RPMI7951 (cell line): ENCODE measurements at regions not wholly inside any gene's neighbourhood (a gene's known extent, or its start where the extent isn't known, plus 50 kb on each side); places are given as distances from the start of the nearest gene placed in this dataset.
"Not testable (repeated sequence)": the region's sequence is repeated elsewhere in the genome, so short reads cannot be mapped to it uniquely, and the experiment has no call there.

Experiments
- DNase-seq: peaks from one replicate; pipeline ENCODE4 v3.0.0-alpha.2; 2012; ENCODE audit warnings: low read depth

- DNase-seq: no peak
Measured at GRCh38 chr20:1825938-1826445, 69.2 kb upstream of the SIRPA start.

DNA sequence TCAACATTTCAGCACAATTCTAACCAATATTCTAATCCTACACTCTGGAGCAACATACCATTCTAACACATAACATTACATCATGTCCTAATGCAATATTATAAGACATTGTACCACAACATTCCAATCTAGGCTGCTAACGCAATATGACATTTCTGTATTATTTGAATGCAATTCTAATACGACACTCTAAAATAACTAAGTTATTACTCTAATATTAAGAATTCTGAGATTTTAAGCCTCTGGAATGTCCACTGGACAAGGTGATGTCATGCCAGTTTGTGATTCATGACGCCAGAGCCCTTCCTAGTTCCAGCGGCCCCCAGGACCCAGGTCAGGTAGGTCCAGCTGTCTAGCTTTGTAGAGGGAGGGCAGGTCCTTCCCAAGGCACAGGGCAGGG, 69.7 kb upstream of the SIRPA start:
- DNase-seq: no peak

DNA sequence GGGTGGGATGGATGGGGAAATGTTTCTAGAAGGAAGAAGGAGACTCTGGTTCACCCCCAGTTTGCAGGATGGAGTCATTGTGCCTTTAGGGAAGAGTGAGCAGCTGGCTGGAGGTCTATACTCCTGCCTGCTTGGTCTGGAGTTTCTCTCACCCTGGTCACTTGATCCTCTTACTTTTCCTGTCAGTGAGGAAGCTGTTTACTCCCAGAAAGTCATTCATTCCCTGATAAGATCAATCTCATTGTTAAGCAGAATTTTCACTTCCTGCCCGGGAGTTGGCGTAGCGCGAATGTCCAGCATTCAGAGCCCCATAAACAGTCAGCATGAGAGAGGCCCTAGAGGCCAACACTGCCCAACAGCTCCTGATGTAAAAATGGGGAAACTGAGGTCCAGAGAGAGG, 70.4 kb upstream of the SIRPA start:
- DNase-seq: no peak

DNA sequence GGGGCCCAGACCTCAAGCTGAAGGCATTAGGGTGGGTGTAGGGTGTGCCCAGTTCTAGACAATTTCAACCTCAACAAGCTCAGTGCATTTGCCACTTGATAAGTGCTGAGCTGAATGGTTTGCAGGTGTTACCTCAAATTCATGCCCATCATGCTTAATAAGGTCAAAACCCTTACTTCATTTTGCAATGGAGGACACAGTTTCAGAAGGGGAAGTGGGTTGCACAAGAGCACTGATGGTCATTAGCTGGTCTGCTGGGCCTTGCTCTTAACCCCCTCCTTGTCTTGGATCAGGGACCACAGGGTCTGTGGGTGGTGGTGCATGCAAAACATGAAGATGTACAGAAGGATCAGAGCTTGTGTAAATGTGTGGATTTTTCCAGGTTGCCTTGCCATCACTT, 71.0 kb upstream of the SIRPA start:
- no peak for DNase-seq

DNA sequence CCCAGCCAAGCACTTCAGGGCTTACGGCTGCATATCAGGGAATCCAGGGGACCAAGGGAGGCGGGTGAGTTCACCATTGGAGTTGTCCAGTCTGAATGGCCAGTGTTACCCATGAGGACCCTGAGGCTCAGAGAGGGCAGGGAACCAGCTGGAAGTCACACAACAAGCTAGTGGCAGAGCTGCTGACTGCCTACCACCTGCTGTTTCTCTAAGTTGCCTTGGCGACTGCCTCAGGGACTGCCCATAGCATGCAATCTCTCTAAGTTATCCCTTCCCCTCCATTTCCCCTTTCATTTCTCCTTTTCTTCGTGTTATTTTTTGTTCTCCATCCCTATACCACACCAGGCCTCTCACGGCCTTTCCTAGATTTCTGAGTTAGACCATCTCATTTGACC, 71.8 kb upstream of the SIRPA start:
- no peak for DNase-seq

- no peak for DNase-seq
Measured at GRCh38 chr20:1822564-1823449, 72.4 kb upstream of the SIRPA start.

DNA sequence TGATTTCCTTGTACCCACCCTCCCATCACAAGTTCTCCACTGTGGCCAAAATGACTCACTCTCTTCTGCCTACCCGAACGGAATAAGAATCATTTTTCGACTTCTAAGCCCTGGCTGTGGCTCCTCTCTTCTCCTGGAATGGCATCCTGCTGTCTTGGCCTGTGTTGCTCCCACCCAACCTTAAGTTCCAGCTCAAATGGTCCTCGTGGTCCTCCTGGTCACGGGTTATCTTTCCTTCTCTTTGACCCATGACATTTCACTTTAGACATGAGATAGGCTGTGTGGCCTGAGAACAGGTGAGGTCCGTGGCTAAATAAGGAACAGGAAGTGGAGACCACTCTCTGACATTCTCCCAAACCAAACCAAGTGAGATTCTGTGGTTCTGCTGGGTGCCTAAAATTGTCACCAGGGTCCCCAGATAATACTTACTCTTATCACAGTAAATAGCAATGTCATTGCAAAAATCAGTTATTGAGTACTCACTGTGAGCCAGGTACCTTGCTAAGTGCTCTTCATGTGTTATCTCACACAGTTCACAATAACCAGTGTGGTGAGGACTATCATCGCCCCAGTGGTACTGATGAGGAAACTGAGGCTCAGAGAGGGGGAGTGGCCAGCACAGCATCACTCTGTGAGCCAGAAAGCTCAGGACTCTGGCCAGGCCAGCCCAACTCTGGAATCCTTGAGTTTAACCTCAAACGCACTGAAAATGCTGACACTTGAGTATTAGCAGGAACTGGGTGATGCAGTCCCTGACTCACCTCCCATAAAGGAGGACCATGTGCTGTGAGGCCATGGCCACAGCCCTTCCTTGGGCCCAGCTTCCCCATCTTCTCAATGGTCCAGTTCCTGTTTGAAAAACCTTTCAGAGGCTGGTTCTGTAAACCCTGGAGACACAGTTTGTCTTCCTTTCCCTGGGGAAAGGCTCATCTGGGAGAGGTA, 74.8 kb upstream of the SIRPA start:
- peak; percentile 70 for DNase-seq

DNA sequence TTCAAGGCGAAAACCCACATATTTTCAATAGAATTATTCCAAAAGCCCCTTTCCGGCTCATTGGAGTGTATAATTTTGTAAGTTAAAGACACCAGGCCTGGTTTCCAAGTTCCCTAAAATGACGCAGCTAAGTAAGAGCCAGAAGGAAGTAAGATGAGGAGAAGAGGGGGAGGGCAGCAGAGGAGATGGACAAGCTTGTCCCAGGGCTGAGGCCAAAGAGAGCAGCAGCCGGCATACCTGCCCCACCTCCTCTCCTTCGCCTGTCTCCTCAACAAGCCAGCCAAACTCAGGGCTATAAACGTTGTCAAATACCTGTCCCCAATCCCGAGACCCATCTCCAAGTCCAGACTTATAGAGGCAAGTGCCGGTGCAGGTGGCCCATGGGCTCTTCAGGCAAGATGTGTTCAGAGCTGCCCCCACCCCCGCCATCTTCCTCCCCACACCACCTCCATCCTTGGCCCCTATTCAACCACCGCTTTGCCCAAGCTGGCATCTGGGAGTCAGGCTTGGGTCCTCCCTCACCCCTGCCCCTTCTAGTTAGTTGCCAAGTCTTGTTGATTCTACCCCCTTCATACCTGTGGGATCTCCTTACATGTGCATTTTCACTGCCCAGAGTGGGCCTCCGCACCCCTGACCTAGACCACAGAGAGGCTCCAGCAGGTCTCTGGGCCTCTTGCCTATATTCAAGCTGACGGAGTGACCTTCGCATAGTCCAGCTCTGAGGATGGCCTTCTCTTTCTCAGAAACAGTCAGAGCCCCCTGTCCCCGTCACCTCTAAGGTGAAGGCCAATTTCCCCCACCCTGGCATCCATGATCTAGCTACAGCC, 75.7 kb upstream of the SIRPA start:
- DNase-seq: no peak

GRCh38 chr20:1818895-1819294, 76.3 kb upstream of the SIRPA start:
- no peak for DNase-seq

DNA sequence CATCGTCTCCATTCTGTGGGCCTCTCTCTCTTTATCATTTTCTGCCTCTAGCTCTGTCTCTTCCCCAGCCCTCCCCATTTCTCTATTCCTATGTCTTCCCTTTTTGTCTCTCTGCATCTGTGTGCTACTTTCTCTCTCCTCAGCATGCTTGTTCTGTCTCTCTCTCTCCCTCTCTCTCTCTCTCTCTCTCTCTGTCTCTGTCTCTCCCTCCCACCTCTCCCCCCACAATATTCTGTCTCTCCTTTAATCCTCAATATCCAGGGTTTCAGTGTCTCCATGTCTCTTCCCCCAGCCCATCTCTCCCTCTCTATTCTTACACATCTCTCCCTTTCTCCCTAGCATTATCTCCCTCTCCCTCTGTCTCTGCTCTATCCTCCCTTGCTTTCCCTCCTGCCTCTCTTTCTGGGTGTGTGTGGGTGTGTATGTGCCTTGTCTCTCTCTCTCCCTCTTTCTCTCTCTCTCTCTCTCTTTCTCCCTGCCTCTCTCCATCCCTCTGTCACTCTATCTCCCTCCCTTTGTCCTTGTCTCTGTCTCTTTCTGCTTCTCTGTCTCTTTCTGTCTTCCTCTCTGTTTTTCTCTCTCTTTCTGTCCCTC, 76.9 kb upstream of the SIRPA start:
- DNase-seq: no peak

DNA sequence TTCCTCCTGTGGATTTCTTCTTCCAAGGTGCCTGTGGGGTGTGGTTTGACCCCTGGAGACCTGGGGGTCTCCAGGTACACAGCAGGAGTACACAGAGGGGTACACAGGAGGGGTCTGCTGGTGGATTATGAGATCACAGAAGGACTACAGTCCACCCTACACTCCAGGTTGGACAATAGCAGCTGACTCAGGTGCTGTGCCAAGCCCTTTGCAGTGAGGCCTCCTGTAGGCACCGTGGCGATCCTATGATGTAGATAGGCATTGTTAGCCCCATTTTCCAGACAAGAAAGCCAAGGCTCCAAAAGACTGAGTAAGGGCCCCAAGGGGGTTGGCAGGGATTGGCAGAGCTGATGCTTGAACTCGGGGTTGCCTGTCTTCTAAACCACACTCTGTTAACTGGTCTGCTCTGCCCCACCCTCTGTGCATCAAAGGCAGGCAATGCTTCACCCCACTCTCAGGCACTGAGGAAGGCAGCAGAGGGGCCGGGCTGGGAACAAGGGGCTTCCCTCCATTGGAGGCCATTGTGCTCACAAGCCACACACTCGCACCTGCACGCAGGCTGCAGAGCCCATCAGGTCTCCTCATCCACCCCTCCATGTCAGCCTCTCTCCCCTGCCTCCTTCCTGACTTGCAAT, 77.5 kb upstream of the SIRPA start:
- no peak for DNase-seq

DNA sequence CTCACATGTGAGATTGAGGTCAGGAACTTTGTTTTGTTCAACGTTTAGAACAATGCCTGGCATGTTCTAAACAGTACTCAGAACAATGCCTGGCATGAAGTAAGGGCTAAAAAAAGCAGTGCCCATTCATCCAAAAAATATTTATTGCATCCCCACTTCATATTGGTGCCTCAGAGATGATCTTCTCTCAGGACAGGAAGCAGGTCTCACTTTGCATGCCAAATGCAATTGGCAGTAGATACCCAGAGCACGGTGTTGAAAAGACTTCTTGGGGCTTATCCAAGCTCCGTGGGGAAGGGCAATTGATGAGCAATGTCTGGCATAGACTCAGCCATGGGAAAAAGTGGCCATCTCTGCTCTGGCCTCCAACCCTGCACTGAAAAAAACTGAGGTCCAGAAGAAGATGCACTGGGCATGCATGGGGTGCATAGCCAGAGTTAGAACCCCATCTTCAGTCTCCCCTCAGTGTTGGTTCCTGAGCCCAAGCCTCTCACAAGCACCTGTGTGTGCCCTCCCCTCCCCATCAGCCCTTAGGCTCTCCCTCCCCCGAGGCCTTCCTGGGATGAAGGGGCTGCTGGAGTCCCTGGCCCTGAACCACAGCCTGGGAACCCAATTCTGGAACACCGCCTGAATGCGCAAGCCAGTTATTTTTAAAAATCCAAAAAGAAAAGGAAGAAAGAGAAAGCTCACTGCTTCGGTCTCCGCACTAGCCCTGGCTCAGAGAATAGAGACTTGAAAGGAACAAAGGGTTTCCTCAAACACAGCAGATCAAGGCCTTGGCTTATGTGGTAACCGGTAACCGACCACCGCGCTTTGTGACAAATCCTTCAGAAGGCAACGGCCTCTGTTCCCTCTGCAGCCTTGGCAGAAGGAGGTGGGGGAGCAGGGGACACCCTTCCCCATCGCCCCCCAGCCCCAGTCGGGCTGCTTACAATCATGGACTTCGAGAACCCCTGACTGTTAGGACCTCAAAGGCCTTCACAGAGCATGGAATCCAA, 78.5 kb upstream of the SIRPA start:
- DNase-seq: peak; percentile 91

GRCh38 chr20:1815502-1816085, 79.6 kb upstream of the SIRPA start:
- DNase-seq: no peak

DNA sequence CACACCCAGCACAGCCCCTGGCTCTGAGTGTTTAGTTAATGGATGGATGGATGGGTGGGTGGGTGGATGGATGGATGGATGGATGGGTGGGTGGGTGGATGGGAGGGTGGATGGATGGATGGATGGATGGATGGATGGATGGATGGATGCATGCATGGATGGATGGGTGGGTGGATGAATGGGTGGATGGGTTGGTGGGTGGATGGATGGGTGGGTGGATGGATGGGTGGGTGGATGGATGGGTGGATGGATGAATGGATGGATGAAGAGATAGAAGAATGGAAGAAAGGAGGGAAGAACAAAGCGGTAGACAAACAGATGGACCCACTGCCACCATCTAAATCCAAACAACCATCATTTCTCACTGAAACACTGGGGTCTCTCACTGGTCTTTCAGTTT, 80.3 kb upstream of the SIRPA start:
- not testable (repeated sequence) for DNase-seq

DNA sequence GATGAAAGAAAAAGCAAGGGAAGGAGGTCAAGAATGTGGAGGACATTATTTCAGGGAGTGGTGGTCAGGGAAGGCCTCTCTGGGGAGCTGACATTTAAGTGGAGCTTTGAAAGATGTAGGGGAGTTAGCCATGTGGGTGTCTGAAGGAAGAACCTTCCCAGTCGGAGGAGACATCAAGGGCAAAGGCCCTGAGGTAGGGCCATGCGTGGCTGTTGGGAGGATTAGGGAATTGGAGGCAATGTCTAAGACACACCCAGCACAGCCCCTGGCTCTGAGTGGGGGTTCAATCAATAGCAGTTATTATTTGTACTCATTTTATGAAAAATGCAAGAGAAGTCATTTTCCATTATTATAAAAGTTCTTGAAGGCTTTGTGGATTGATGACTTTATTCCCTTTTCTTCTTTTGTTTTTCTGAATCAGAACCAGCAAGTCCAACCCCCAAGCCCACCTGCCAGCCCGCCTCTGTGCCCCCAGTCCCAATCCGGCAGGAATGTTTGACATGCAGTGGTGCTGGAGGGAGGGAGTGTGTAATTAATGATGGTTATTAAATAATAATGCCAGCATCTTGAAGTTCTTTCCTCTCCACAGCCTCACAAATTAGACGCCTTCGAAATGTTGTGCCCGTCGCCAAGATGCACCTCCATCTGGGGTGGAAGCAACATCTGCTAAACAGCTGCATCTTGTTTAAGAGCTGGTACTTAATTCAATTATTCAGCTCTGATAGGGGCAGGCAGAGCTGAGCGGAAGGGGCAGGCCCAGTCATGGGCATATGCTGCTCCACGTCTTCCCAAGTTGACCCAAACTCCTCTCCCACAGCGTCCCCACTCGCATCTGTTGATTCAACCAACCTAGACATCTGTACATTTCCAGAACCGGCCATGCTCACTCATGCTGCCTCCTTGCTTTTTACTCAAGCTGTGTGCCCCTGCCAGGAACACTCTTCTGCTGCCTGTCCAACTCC, 81.3 kb upstream of the SIRPA start:
- DNase-seq: no peak

GRCh38 chr20:1813101-1813529, 82.1 kb upstream of the SIRPA start:
- peak; percentile 98 for DNase-seq

DNA sequence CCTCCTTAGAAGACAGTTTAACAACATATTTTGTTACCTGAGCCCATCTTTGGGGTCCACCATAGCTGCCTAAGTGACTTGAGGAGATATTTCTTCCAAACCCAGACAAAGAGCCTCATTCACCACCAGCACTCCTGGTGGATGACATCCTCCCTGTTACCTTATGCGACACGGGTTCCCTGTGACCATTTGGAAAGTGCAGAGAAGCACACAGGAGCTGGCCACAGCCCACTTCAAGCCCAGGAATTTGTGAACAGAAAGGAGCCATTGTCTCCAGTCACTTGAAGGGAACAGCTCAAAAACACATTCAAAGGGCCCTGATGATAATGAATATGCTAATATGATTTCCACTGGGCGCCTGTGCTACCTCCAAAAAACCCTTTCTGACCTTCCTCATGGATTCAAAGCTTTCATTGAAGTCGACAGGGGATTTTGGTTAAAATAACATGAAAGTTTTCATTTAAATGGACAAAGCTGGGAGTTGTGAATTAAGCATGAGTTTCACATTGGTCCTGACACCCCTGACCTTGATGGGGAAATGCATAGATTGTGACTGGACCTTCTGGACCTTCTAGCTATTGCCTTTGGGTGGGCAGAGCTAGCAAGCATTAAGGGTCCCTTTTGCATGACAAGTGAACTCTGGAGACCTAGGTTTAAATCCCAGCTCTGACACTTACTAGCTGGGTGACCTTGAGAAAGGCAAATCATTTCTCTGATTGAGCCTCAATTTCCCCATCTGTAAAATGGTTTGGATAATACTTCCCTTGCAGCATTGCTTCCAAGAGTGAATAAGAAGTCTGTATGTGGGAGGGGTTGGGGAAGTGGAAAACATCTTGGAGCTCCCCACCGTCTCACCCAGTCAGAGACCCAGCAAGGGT, 83.3 kb upstream of the SIRPA start:
- DNase-seq: no peak
